ENCODE measurements at regions not wholly inside any gene's neighbourhood (a gene's known extent, or its start where the extent isn't known, plus 50 kb on each side); places are given as distances from the start of the nearest gene placed in this dataset.

GRCh38 chr7:69126896-69127479 is 471.3 kb upstream of the AUTS2 start:
- TF ChIP-seq CTCF (conservative IDR thresholded peaks at IDR 0.05; ENCODE audit: low read depth, low read length) = no peak
- H3K4me3 ChIP-seq (ENCODE audit: low read depth, low read length) = no peak overlapping the region
- no peak for DNase-seq (ENCODE audit: low read depth)

GRCh38 chr7:69129524-69129923 is 468.8 kb upstream of the AUTS2 start:
- DNase-seq (ENCODE audit: low read depth) = no peak
- no peak for TF ChIP-seq CTCF (conservative IDR thresholded peaks at IDR 0.05; ENCODE audit: low read depth, low read length)
- H3K4me3 ChIP-seq (ENCODE audit: low read depth, low read length) = no peak overlapping the region

DNA sequence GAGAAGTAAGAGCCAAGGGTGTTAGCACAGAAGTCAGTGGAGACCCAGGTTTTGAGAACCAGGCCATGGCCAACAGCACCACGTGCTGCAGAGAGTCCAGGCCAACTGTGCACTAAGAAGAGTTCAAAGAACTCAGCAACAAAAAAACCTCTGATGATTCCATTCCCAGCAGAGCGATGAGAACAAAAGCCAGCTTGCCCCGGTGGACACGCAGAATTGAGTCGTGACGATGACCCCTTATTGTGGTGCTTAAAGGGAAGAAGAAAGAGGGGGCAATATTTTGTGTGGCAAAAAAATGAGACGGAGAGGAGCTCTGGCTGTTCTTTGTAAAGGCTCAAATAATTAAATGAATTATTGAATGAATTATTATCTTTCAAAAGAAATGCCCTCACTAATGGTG is 468.3 kb upstream of the AUTS2 start:
- TF ChIP-seq CTCF (conservative IDR thresholded peaks at IDR 0.05; ENCODE audit: low read depth, low read length) = no peak
- H3K4me3 ChIP-seq (ENCODE audit: low read depth, low read length) = no peak overlapping the region

GRCh38 chr7:69130396-69130795 is 467.9 kb upstream of the AUTS2 start:
- TF ChIP-seq CTCF (conservative IDR thresholded peaks at IDR 0.05; ENCODE audit: low read depth, low read length) = no peak
- H3K4me3 ChIP-seq (ENCODE audit: low read depth, low read length) = no peak overlapping the region
- DNase-seq (ENCODE audit: low read depth) = no peak

More for the DNA sequence above, 468.3 kb upstream of the AUTS2 start:
- DNase-seq (ENCODE audit: low read depth) = no peak

DNA sequence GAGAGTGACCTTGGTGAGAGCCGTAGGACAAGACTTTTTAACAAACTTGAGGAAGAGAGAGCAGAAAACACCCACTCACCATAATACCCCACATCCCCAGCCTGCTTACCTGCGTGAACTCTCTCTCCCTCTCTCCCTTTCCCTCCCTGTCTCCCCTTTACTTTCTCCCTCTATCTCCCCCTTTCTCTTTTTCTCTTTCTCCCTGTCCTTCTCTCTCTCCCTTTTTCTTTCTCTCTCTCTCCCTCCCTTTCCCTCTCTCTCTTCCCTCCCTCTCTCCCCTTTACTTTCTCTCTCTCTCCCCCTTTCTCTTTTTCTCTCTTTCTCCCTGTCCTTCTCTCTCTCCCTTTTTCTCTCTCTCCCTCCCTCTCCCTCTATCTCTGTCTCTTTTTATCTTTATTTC is 464.0 kb upstream of the AUTS2 start:
- no peak overlapping the region for H3K4me3 ChIP-seq (ENCODE audit: low read depth, low read length)
- TF ChIP-seq CTCF (conservative IDR thresholded peaks at IDR 0.05; ENCODE audit: low read depth, low read length) = no peak
- no peak for DNase-seq (ENCODE audit: low read depth)

GRCh38 chr7:69147631-69148030 is 450.6 kb upstream of the AUTS2 start:
- no peak for DNase-seq (ENCODE audit: low read depth)
- no peak for TF ChIP-seq CTCF (conservative IDR thresholded peaks at IDR 0.05; ENCODE audit: low read depth, low read length)
- H3K4me3 ChIP-seq (ENCODE audit: low read depth, low read length) = no peak overlapping the region

All from epithelial cell of proximal tubule (primary cell).